IMR-90 (cell line): ENCODE measurements at regions not wholly inside any gene's neighbourhood (a gene's known extent, or its start where the extent isn't known, plus 50 kb on each side); places are given as distances from the start of the nearest gene placed in this dataset.

Source experiments
- ATAC-seq: fragments of 200-7000 bp; cut with Tn5 transposase; 2 replicates; pipeline ENCODE4 v1.9.1; 2020; ENCODE audit warnings: low read depth, mild to moderate bottlenecking, moderate library complexity
- BruUV-seq: library from RNA; stranded (reverse); fragments of 400-500 nt; replicated peaks from 2 replicates; lab custom pipeline; 2021; lab: Mats Ljungman, UMichigan
- CTCF ChIA-PET: fragments of 300-600 bp; formaldehyde crosslinking; extraction: SDS; loops from one replicate; lab custom pipeline; 2021; ENCODE audit warnings: antibody characterized with exemption; lab: Yijun Ruan, JAX
- POLR2A ChIA-PET: fragments of 300-600 bp; sonication (Branson Sonifier 250); formaldehyde crosslinking; loops from one replicate; lab custom pipeline; 2022; ENCODE audit warnings: antibody characterized with exemption; ENCODE audit not compliant: unreplicated experiment; lab: Charles Lee
- DNase-seq: peaks from one replicate; pipeline ENCODE4 v3.0.0; 2013
- H2AFZ ChIP-seq: replicated peaks from 2 replicates; pipeline ENCODE3; 2013; ENCODE audit warnings: low read length, mild to moderate bottlenecking; ENCODE audit not compliant: poor library complexity
- H2AK5ac ChIP-seq: 2 replicates; pipeline ENCODE4 v1.6.1; 2013; ENCODE audit warnings: low read depth, low read length, inconsistent platforms
- H2AK9ac ChIP-seq: replicated peaks from 2 replicates; pipeline ENCODE3; 2013; ENCODE audit warnings: mild to moderate bottlenecking, low read depth, low read length, moderate library complexity; ENCODE audit not compliant: poor library complexity
- H2BK120ac ChIP-seq: 2 replicates; pipeline ENCODE4 v1.6.1; 2013; ENCODE audit warnings: low read depth, low read length, inconsistent platforms
- H2BK15ac ChIP-seq: 3 replicates; pipeline ENCODE4 v1.6.1; 2013; ENCODE audit warnings: low read depth, low read length, inconsistent platforms
- H2BK20ac ChIP-seq: 2 replicates; pipeline ENCODE4 v1.6.1; 2013; ENCODE audit warnings: low read depth, mild to moderate bottlenecking, inconsistent platforms, low read length, moderate library complexity
- H2BK5ac ChIP-seq: 2 replicates; pipeline ENCODE4 v1.6.1; 2013; ENCODE audit warnings: mild to moderate bottlenecking, low read depth, low read length, inconsistent platforms; ENCODE audit not compliant: poor library complexity, severe bottlenecking
- H3K14ac ChIP-seq: replicated peaks from 2 replicates; pipeline ENCODE4 v1.6.1; 2013; ENCODE audit warnings: low read depth, low read length, inconsistent platforms
- H3K18ac ChIP-seq: 2 replicates; pipeline ENCODE4 v1.6.1; 2013; ENCODE audit warnings: low read depth, low read length, control low read depth
- H3K23ac ChIP-seq: 2 replicates; pipeline ENCODE4 v1.6.1; 2013; ENCODE audit warnings: low read depth, low read length, inconsistent platforms
- H3K27ac ChIP-seq: 2 replicates; pipeline ENCODE4 v1.5.1; 2013; ENCODE audit warnings: mild to moderate bottlenecking, control low read depth, low read length; ENCODE audit not compliant: insufficient read depth
- H3K27me3 ChIP-seq: 2 replicates; pipeline ENCODE4 v1.6.1; 2013; ENCODE audit warnings: low read length; ENCODE audit not compliant: control insufficient read depth, insufficient read depth
- H3K36me3 ChIP-seq: 2 replicates; pipeline ENCODE4 v1.6.1; 2013; ENCODE audit warnings: low read length, mixed read lengths; ENCODE audit not compliant: control insufficient read depth, insufficient read depth
- H3K4ac ChIP-seq: 2 replicates; pipeline ENCODE4 v1.6.1; 2013; ENCODE audit warnings: low read depth, low read length, inconsistent platforms
- H3K4me1 ChIP-seq: 2 replicates; pipeline ENCODE4 v1.6.1; 2013; ENCODE audit warnings: low read length, mixed read lengths; ENCODE audit not compliant: control insufficient read depth, insufficient read depth
- H3K4me2 ChIP-seq: 2 replicates; pipeline ENCODE4 v1.6.1; 2013; ENCODE audit warnings: low read depth, mild to moderate bottlenecking, control low read depth, low read length, moderate library complexity
- H3K4me3 ChIP-seq: 2 replicates; pipeline ENCODE4 v1.5.1; 2013; ENCODE audit warnings: low read depth, mild to moderate bottlenecking, control low read depth, low read length, moderate library complexity; ENCODE audit not compliant: insufficient read depth
- H3K56ac ChIP-seq: 2 replicates; pipeline ENCODE4 v1.6.1; 2013; ENCODE audit warnings: low read length, inconsistent platforms; ENCODE audit not compliant: insufficient read depth; ENCODE audit errors: extremely low read depth
- H3K79me1 ChIP-seq, 2 experiments: 2 replicates each; pipeline ENCODE4 v1.6.1; 2013; ENCODE audit warnings: low read length in 2 of 2, inconsistent platforms in 1 of 2, low read depth in 1 of 2
- H3K9ac ChIP-seq: 2 replicates; pipeline ENCODE4 v1.6.1; 2013; ENCODE audit warnings: low read depth, low read length, control low read depth
- H3K9me1 ChIP-seq: 2 replicates; pipeline ENCODE4 v1.6.1; 2013; ENCODE audit warnings: low read length, inconsistent platforms; ENCODE audit not compliant: insufficient read depth
- H3K9me3 ChIP-seq: 2 replicates; pipeline ENCODE4 v1.6.1; 2013; ENCODE audit warnings: low read length; ENCODE audit not compliant: control insufficient read depth, insufficient read depth
- H4K20me1 ChIP-seq: 2 replicates; pipeline ENCODE4 v1.6.1; 2013; ENCODE audit warnings: low read length, inconsistent platforms; ENCODE audit not compliant: insufficient read depth
- H4K5ac ChIP-seq: 2 replicates; pipeline ENCODE4 v1.6.1; 2013; ENCODE audit warnings: mild to moderate bottlenecking, low read depth, low read length, control low read depth
- H4K8ac ChIP-seq, 2 experiments: 2 replicates each; pipeline ENCODE4 v1.6.1; 2013; ENCODE audit warnings: low read depth in 2 of 2, low read length in 2 of 2, control low read depth in 1 of 2, inconsistent platforms in 1 of 2
- H4K91ac ChIP-seq: 2 replicates; pipeline ENCODE4 v1.6.1; 2013; ENCODE audit warnings: low read depth, low read length, inconsistent platforms; ENCODE audit not compliant: insufficient read depth
- CTCF ChIP-seq: conservative IDR thresholded peaks from 2 replicates; pipeline ENCODE4 v1.5.1; 2012; ENCODE audit warnings: mild to moderate bottlenecking, low read depth, low read length, improper control_type of control experiment
- POLR2A ChIP-seq: IDR thresholded peaks from 2 replicates; pipeline ENCODE4 v1.6.1; 2012; ENCODE audit warnings: mild to moderate bottlenecking, low read depth, low read length
- WGBS, 2 experiments: methylation state at CpG; one replicate each; pipeline versions ENCODE4 v1.1.5 to v1.1.7; 2013; ENCODE audit warnings: missing lambda C conversion rate in 2 of 2; ENCODE audit not compliant: insufficient read length in 1 of 2; ENCODE audit errors: extremely low coverage in 2 of 2; 5-methylcytosine and 5-hydroxymethylcytosine counted together
- dilution Hi-C: fragments of 300-500 bp; cut with HindIII; formaldehyde crosslinking; loops from one replicate; pipeline ENCODE4 v1.14.3; 2018; ENCODE audit warnings: low sequenced_read_pairs; ENCODE audit not compliant: unreplicated experiment
- in situ Hi-C: fragments of 300-500 bp; cut with MboI; formaldehyde crosslinking; loops from 3 replicates; pipeline ENCODE4 v1.14.3; 2019; ENCODE audit warnings: low sequenced_read_pairs, inconsistent platforms, mixed read lengths
- intact Hi-C: fragments of 100-400 bp; cut with micrococcal nuclease; formaldehyde crosslinking; loops from 2 replicates; pipeline ENCODE4 v1.10.0; 2022

GRCh38 chr9:14380061-14380836, 66.3 kb upstream of the NFIB start:
- no peak overlapping the region for H3K56ac ChIP-seq
- no peaks in the 10 kb centered on the region for H3K9me1 ChIP-seq
- no peak overlapping the region for H2BK5ac ChIP-seq
- H2AK9ac ChIP-seq: no peak overlapping the region
- no peak overlapping the region for H3K14ac ChIP-seq
- H2BK15ac ChIP-seq: no peak overlapping the region
- dilution Hi-C loops (no loop called here), in situ Hi-C loops (no loop called here), intact Hi-C loops (no loop called here)
- H3K4me2 ChIP-seq: no peak overlapping the region
- H2BK120ac ChIP-seq: no peak overlapping the region
- H3K27me3 ChIP-seq: peaks cover 29% of the 10 kb centered on the region
- H4K8ac ChIP-seq: no peak overlapping the region
- H3K9ac ChIP-seq: no peak overlapping the region
- H3K27ac ChIP-seq: no peak overlapping the region
- DNase-seq: no peak
- no peak overlapping the region for H4K91ac ChIP-seq
- no peak overlapping the region for H4K5ac ChIP-seq
- POLR2A ChIA-PET: no interaction called here
- H3K18ac ChIP-seq: no peak overlapping the region
- H4K20me1 ChIP-seq: no peaks in the 10 kb centered on the region
- no peak overlapping the region for H2AK5ac ChIP-seq
- H2BK20ac ChIP-seq: no peak overlapping the region
- no peak overlapping the region for H3K4me3 ChIP-seq
- ATAC-seq: no peak
- H3K4ac ChIP-seq: no peak overlapping the region
- no peak overlapping the region for H2AFZ ChIP-seq
- TF ChIP-seq CTCF (no peak), POLR2A (no peak)
- 100% methylated on average over 1 of the region's 3 CpGs; no CpG with 5 or more reads in 1 of the 2 experiments for WGBS, 2 experiments
- H3K4me1 ChIP-seq: no peaks in the 10 kb centered on the region
- H3K9me3 ChIP-seq: peaks cover 2% of the 10 kb centered on the region; the same call in 1 of the 2 replicates
- CTCF ChIA-PET: interaction anchor here (0.9 to 1.7 kb wide), 2 partner anchors 11 to 21 kb away, joined by 3 to 4 read pairs; no protein-coding TSS in a partner anchor
- no peaks in the 10 kb centered on the region for H3K36me3 ChIP-seq
- no TSS peak for BruUV-seq
- no peak overlapping the region for H3K23ac ChIP-seq
- H3K79me1 ChIP-seq: no peaks in the 10 kb centered on the region
